ENCODE measurements at regions not wholly inside any gene's neighbourhood (a gene's known extent, or its start where the extent isn't known, plus 50 kb on each side); places are given as distances from the start of the nearest gene placed in this dataset.

DNA sequence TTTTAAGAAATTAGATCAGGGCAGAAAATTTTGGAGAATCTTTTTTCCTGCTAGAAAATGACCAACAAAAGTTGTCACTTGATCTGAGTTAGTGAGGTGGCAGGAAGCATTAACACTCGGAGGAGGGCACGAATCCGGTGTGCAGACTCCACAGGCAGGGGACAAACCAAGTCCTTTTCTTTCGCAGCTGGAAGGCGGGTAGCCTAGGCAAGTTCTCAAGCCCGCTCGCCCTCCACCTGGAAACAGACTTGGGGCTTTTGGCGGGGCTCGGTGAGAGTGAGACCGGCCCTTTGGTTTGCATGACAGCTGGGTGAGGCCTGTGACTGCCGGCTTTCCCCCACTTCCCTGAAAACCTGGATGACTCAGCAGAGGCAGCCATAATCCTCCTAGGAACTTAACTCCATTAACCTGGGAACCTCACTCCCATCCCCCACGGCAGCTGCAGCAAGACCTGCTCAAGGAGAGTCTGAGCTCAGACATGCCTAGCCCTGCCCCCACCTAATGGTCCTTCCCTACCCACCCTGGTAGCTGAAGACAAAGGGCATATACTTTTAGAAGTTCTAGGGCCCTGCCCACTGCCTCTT, 134.8 kb downstream of the MFSD1 start:
- TF ChIP-seq POLR2A (IDR thresholded peaks at IDR 0.05) (no peak), CTCF (IDR thresholded peaks at IDR 0.05) (no peak)
